Muscle of arm (tissue), 1 donor: ENCODE measurements at regions not wholly inside any gene's neighbourhood (a gene's known extent, or its start where the extent isn't known, plus 50 kb on each side); places are given as distances from the start of the nearest gene placed in this dataset.
A peak's percentile ranks its signal among the peaks of the same experiment; 100 is the strongest.

Experiments used
- DNase-seq: peaks from one replicate; pipeline ENCODE4 v3.0.0-alpha.2; 2013

DNA sequence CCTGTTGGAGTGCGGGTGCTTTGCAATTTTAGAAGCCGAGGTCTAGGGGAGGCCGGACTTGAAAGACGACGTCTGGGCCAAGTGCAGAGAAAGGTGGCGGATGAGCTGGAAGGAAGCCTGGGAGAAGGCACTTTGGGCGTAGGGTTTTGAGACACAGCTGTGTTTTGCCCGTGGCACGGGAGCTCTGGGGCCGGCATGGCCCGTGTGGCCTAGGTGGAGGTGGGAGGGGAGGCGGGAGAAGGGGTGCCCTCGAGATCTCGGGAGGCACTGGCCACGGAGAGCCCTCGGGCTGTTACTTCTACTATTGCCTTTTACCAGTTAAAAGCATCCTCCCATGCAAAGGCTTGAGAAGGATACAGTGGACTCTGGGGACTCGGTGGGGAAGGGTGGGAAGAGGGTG, 161.9 kb downstream of the FOXL1 start:
- DNase-seq: no peak

DNA sequence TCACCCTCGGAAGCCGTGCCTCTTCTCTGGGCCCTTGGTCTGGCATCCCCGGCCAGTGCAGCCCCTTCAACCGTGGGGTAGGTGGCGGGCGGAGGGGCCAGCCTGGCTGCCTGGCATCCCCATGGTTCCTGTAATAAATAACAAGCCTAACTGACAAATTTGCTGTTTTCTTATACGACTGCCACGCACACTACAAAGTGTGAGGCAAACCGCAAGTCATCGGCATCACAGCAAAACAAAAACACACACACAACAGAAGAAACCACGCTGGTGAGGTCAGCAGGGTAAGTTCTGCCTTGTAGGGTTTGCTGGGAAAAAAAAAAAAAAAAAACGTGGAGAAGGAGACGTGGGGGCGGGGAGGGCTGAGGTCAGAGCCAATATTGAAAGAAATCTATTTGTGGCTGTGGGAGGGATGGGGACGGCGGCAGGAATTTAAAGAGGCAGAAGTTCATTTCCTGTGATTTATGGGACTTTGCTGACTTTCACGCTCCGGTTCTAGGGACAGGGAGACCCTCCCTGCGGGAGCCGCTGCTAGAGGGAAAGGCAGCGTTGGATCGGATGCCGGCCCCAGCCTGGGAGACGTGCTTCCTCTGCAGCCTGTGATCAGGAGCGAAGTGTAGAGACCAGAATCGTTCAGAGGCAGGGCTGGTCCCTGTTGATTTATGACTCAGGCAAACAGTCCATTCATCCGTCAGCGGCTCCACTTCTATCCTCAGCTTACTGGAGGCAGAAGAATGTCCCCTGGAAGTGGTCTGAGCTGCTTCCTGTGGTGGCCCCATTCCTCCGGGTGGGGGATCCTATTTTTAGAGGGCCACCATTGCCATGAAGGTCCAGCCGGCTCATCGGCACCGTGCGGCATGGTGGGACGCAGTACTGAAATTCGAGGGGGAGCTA, 162.8 kb downstream of the FOXL1 start:
- peak; percentile 21 for DNase-seq

DNA sequence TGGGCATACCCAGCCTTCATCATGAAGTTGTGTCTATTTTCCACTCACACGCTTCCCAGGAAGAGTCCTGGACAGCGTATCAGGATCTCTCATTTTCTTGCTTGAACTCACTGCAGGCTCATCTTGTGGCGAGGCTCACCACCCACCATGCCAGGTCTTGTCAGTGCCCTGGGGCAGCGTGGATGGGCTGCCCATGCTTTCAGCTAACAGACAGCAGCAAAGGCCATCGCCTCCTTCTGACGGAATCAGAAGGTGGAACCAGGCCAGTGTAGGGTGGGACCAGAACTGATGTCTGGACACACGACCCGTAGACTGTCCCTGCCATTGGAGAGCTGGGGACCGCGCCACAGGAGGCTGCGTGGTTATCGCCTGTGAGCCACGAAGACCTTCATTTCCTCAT, 169.4 kb downstream of the FOXL1 start:
- no peak for DNase-seq

DNA sequence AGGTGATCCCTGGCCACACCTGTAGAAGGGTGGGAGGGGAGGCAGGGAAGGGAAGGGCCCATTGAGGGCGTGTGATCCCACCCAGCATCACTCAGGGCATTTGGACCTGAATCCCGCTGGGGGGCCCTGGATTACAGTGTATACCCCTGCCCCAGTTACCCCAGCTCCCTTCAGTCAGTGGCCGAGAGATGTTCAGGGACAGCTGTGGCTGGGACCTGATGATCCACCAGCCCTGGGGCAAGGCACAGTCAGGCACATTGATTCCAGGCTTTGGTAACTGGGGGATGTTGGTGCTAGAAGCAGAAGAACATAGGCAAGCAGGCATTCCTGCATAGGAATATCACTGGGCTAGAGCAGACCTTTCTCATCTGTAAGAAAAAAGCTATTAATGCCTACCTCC, 170.3 kb downstream of the FOXL1 start:
- no peak for DNase-seq

DNA sequence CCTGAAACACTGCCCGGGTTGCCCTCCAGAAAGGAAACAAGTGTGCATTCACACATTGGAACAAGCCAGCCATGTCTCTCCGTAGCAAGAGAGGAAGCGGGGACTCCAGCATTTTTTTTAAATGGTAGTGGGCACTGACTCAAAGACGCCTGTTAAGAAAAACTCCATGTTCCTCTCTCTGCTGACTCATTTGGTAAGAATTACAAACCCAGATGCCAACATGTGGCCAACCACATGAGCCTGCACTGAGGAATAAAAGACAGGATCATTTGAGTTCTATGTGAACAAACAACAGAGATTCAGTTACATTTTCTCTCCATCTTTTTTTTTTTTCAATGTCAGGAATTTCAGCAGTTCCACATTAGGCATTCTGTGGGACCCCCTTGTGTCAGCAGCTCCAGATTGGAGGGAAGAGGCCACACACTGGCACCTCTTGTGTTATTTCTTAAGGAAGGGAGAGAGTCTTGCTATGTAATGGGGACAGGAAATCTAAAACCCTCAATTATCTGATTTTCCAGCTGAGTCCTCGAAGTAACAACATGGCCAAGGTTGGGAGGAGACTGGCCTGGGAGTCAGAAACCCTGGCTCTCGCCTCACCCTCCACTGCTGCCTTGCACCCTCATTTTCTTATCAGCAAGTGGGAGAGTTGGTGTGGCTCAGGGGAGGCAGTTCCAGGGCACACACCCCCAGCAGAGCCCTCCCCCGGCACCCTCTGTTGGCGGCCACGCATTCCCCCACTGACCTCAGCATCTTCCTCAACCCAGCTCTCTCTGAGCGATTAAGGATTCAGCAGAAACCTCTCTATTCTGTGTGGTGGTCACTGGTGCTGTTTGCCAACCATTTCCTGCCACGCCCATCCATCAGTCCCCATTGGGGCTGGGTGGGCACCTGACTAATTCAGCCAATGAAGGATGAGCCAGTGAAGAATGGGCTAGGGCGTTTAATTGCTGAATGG, 173.0 kb downstream of the FOXL1 start:
- no peak for DNase-seq

DNA sequence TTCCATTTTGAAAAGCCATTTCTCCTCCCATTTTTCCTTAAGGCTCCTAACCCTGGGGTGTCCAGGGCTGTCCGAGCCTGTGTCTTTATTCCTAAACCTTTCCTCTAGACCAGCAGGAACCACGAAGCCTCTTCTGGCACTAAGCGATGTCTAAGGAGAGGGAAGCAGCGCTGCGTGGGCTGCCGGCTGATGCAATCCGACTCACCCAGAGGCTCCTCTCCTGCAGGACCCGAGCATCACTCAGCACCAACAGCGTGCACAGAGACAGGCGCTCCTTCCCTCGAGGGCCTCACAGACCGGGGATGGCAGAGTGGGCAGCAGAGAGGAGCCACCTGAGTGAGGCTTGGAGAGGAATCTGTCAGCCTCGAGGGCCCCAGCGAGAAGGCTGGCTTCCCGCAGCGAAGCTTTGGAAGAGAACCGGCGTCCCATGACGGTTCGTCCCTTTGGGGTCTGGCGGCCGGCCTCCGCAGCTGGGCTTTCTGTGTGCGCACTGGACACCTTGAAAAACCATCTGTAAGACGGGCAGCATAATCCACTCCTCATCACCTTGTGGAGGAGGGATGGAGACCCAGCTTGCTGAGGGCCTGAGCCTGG, 174.3 kb downstream of the FOXL1 start:
- DNase-seq: no peak

DNA sequence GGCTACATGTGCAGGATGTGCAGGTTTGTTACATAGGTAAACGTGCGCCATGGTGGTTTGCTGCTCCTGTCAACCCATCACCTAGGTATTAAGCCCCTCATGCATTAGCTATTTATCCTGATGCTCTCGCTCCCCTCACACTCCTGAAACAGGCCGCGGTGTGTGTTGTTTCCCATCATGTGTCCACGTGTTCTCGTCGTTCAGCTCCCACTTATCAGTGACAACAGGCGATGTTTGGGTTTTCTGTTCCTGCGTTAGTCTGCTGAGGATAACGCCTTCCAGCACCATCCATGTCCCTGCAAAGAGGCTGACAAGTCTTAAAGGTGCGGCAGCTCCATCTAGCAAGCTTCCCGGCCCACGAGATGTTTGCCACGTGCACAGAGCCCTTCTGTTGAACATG, 175.1 kb downstream of the FOXL1 start:
- no peak for DNase-seq

DNA sequence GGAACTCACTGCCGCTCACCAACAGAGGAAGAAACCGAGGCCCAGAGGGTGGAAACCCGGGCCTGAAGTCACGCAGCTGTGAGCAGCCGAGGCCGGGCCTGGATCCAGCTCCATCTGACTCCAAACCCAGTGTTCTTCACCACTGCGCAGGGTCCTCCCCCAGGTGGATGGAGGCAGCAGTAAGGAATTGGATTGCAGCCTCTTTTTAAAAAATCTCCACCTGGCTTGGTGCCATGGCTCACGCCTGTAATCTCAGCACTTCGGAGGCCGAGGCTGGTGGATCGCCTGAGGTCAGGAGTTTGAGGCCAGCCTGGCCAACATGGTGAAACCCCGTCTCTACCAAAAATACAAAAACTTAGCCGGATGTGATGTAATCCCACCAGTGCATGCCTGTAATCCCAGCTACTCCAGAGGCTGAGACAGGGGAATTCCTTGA, 177.2 kb downstream of the FOXL1 start:
- peak; percentile 21 for DNase-seq

DNA sequence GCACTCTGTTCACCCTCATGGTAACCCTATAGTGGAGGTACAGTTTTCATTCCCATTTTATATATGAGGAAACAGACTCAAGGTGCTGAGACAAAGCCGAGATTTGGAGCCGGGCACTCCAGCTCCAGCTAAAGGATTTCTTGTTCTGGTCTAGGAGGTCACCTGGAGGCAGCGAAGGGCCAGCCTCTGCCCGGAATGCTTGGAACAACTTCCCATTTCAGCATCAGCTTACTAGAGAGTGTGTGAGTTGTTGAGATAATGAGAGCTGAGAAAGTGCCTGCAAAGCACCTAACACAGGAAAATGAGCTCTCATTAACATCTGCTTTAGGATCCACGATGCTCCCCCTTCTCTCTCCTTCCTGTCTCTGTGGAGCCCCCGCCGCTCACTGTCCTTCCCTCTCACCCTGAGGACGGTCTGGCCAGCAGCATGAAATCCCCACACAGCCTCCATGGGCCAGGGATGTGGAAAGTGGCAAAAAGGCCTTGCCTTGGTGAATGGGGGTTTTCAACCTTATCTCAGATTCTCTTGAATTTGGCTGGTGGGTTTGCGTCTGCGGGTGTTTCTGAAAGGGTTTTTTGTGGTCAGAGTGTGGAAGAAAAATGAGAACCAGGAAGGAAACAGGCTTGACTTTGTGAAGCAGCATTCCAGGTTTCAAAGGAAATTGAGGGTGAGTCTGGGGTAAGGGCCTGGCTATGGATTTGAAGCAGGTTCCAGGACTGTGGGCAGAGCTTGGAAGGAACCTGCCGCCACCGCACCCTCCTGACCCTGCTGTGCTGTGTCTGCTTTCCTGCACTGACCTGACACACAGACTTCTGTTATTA, 178.7 kb downstream of the FOXL1 start:
- DNase-seq: no peak

DNA sequence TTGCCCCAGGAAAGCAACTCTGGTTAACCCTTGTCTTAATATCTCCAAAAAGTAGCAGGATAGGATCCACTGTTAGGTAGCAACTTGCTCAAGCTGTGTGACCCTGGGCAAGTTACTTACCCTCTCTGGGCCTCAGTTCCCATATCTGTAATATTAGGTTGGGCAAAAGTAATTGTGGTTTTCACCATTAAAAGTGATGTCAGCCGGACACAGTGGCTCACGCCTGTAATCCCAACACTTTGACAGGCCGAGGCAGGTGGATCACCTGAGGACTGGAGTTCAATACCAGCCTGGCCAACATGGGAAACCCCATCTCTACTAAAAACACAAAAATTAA, 179.3 kb downstream of the FOXL1 start:
- DNase-seq: no peak

DNA sequence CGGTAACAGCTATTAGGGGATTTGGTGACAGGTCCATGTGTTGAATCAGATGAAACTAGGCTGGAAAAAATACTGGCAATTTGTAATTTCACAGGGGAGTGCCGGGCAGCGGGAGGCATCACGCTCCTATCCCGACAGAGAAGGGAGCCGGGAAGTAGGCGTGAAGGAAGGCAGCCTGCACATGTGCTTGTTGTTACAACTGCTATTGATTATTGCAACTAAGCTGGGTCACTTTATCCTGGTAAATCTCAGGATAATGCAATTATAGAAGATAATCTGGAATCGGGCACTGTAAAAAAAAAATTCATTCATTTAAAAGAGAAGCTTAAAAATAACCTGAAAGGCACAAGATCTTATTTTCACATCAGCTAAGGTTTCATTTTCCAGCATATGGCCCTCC, 180.6 kb downstream of the FOXL1 start:
- no peak for DNase-seq

DNA sequence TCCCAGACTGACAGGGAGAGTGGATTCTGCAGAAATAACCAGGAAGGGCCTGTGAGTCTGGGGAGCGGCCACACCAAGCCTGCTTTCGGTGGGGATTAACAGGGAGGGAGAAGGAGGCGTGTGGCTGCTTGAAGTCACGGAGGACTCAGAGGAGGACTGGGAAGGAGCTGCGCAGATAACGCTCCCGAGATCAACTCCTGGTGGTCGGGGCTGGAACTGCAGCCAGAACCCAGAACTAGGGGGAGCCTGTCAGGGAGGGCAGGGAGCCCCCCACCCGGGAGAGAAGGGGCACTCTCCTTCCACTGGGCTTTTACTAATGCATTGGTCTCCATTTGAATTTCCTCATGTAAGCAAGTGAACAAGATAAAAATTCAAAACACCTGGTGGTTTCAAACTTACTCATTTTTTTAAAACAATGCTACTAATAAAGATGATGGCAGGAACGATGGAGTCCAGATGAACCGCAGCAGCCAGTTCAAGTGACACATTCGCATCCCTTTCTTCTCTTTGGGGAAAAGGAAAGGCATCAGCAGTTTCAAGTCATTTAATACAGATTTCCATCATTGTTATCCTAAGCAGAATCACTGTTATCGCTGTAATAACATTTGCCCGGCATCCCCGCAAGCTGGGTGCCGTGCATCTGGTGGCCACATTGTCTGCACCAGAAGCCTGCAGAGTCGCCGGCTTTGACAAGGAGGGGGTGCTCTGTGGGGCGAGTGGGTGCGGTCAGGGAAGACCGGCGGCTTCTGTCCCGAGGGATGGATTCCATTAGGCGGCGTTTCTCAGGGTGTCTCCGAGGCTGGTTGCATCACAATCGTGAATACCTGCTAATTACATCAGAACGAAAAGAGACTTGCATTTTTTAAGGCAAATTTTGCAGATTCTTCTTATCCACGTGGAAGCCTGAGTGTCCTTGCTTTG, 183.0 kb downstream of the FOXL1 start:
- peak; percentile 38 for DNase-seq

DNA sequence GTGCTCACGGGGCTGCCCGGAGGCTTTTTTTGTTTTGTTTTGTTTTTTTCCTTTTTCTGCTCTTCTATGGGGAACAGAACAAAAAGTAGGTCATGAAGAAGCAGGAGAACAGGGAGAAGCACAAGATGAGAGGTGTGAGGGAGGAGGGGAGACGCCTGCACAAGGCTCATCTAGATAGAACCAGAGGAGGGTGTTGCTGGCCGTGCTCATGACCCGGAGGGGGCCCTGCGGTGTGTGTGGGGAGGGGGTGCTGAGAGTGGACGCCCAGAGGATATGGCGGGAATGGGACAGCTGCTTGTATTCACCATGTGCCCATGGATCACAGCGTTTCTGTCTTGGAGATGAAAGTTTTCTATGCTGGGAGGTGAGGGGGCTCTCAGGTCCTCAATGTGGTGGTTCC, 183.7 kb downstream of the FOXL1 start:
- no peak for DNase-seq

DNA sequence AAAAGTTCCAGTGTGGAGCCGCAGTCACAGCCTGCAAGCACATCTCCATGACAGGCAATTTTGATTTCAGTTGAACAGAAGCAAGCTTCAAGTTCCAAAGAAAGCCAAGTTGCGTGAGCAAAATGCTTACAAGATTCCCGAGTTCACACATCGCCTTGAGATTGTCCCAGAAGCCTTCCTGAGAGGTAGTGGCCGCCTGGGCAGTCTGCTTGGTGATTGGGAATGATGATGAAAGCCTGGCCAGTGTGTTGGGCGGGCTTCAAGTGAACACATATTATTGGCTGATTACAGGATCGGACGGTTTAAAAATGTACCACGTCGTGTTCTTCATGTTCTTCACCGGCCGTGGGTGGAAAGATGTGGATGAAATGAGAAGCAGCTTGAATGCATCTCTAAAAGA, 185.5 kb downstream of the FOXL1 start:
- no peak for DNase-seq

DNA sequence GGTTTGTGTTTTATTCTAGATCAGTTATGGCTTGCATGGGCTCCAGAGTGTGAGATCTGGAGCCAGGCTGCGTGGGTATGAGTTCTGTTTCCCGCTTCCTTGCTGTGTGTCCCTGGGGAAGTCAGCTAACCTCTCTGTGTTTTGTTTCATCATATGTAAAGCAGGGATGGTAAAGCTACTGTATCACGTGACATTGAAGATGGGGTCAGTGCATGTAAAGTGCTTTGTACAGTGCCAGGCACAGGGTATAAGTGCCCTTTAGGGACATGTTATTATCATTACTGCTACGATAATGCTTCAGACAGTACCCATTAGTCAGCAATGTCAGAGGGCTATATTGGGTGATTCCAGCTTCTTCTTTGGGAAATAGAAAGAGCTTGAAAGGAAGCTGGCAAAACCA, 186.2 kb downstream of the FOXL1 start:
- no peak for DNase-seq

DNA sequence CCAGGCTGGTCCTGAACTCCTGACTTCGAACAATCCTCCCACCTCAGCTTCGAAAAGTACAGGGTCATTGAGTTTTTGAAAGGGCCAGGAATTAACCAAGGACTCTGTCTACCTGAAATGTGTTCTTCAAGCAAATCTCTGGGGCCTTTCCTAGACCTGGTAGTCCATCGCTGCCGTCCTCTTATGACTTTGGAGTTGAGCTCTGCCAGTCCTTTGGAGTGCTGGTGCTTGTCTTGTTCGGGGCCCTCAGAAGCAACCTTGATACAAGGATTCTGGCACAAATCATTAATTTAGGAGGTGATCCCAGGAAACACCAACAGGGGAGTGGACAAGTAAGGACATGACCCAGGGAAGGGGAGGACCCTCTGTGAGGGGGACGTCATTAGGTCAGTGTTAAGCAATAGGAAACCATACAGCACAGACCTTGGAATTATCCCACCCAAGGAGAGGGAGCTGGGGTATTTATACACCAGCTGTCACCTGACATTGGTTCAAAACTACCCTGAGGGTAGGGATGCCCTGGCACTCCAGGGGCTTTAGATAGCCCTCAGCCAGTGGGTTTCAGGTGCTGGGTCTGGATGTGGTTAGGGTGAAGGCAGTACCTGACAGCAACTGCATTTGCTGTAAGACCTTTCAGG, 187.2 kb downstream of the FOXL1 start:
- DNase-seq: no peak

DNA sequence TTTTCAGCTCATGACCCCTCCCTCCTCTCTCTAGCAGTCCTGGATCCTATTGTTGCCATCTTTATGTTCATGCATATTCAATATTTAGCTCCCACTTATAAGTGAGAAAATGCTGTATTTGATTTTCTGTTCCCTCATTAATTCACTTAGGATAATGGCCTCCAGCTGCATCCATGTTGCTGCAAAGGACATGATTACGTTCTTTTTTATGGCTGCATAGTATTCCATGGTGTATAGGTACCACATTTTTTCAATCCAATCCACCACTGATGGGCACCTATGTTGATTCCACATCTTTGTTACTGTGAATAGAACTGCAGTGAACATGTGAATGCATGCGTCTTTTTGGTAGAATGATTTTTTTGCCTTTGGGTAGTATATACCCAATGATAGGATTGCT, 188.4 kb downstream of the FOXL1 start:
- no peak for DNase-seq

DNA sequence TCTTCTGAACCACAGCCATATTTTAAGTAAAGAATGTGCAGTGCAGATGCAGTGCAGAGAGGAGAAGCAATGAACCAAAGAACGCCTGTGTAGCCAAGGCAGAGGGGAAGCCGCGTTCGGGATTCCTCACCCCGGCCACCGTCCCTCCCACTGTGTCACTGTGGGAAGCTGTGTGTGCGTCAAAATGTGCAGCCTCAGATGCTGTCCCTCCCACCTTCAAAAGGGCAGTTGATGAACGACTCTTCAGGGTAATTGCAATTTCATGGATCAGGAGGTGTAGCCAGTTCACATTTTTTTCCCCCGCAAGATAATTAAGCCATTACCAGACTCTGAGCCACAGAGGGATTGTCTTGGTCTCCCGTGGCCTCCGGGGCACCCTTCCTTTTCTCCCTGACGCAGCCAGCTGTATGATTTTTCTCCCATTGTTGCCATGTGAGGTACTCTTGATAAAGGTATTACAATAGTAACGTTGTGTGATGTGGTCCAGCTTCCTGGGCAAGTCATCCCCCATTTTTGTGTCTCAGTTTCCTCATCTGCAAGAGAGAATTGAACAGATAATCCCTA, 190.0 kb downstream of the FOXL1 start:
- DNase-seq: no peak

DNA sequence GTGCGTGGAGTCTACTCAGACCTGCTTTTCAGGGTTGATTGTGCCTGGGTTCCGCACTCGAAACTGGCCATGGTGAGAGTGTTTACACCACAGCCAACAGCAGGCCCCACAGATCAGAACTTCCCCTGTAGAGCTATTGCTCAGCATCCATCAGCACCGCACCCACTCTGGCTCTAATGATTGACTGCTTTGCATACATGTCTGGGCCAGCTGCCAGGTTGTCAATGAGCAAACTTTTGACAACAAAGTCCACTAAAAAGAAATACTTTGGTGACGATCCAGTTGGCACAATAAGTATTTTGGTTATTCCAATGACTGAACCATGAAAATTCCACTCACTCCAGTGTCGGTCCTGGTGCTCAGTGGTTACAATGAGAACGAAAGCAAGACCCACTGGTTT, 190.7 kb downstream of the FOXL1 start:
- DNase-seq: no peak
